ENCODE measurements at regions not wholly inside any gene's neighbourhood (a gene's known extent, or its start where the extent isn't known, plus 50 kb on each side); places are given as distances from the start of the nearest gene placed in this dataset.

DNA sequence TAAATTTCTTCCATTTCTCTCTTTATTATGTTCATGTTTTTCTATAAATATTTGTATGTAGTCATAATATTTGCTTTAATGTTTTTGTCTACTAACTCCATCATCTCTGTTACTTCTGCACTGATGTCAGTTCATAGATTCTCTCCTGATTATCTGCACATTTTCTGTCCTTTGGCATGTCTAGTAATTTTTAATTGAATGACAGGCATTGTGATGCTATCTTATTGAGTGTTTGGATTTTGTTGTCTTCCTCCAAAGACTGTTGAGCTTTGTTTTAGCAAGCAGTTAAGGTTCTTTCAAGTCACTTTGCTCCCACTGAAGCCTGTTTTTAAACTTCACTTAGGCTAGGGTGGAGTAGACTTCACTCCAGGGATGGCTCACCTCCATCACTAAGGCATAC is 276.8 kb downstream of the DLEU7 start:
- Histone ChIP-seq H3K36me3 (no peaks in the 10 kb centered on the region), H3K27me3 (no peaks in the 10 kb centered on the region), H3K4me1 (no peaks in the 10 kb centered on the region), H3K4me3 (no peak overlapping the region), H3K27ac (no peak overlapping the region), H3K9me3 (peaks cover 0 to 9% (median 8%) of the 10 kb centered on the region in 4 donors)
- TF ChIP-seq POLR2A (IDR thresholded peaks at IDR 0.05) (no peak), EP300 (IDR thresholded peaks at IDR 0.05) (no peak), POLR2AphosphoS5 (IDR thresholded peaks at IDR 0.05) (no peak)
- TF ChIP-seq, protein P1, sequence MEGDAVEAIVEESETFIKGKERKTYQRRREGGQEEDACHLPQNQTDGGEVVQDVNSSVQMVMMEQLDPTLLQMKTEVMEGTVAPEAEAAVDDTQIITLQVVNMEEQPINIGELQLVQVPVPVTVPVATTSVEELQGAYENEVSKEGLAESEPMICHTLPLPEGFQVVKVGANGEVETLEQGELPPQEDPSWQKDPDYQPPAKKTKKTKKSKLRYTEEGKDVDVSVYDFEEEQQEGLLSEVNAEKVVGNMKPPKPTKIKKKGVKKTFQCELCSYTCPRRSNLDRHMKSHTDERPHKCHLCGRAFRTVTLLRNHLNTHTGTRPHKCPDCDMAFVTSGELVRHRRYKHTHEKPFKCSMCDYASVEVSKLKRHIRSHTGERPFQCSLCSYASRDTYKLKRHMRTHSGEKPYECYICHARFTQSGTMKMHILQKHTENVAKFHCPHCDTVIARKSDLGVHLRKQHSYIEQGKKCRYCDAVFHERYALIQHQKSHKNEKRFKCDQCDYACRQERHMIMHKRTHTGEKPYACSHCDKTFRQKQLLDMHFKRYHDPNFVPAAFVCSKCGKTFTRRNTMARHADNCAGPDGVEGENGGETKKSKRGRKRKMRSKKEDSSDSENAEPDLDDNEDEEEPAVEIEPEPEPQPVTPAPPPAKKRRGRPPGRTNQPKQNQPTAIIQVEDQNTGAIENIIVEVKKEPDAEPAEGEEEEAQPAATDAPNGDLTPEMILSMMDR (IDR thresholded peaks at IDR 0.05) = no peak
- intact Hi-C loops (cut with DNase I; ENCODE audit: low total_unique reads) = no loop called here
- no peak for DNase-seq

DNA sequence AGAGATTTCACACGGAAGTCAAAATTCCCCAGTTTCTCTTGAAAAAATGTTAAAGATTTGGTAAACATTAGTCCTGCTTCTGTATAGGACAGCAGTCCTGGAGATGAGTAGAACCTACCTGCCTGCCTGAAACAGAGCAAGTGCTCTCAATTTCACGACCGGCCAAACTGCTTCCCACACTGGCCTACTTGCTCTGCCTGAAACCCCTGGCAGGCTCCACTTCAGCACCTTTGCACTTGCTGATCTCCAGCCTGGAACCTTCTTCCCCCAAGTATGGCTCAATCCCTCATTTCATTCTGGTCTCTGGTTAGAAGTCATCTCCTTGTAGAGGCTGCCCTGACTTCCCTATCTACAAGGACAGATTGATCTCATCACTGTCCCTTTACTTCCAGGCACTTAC is 271.4 kb downstream of the DLEU7 start:
- Histone ChIP-seq H3K36me3 (no peaks in the 10 kb centered on the region), H3K27ac (no peak overlapping the region), H3K27me3 (no peaks in the 10 kb centered on the region), H3K4me3 (no peak overlapping the region), H3K4me1 (peaks cover 8 to 13% (median 10%) of the 10 kb centered on the region in 4 donors), H3K9me3 (peaks cover 0 to 5% (median under 1%) of the 10 kb centered on the region in 4 donors)
- TF ChIP-seq EP300 (IDR thresholded peaks at IDR 0.05) = no peak
- TF ChIP-seq, protein P1 (IDR thresholded peaks at IDR 0.05) = no peak
- no peak for TF ChIP-seq POLR2AphosphoS5 (IDR thresholded peaks at IDR 0.05)
- TF ChIP-seq POLR2A (IDR thresholded peaks at IDR 0.05) = no peak
- WGBS, 5 donors = 79 to 87% (median 79%) methylated on average over 3 of the region's 3 CpGs
- intact Hi-C loops (cut with DNase I; ENCODE audit: low total_unique reads) = no loop called here
- DNase-seq = no peak

DNA sequence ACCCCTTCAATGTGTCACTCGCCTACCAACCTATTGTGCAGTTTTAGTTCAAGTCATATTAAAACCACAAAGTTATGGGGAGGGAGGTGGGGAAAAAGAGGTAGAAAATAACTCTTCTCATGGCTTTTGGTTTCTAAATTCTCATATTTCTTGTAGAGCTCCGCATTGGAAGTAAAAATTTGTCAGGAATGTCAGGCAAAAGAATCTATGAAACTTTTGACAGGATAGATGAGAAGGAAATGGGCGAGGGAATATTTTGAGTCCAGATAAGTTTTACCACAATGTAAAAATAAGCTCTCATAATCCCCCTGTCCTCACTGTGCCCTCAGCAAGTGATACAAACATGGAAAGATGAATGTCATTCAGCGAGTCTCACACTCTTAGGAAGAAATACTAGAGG is 270.4 kb downstream of the DLEU7 start:
- Histone ChIP-seq H3K9me3 (peaks cover 0 to 5% (median 0%) of the 10 kb centered on the region in 4 donors), H3K4me3 (no peak overlapping the region), H3K36me3 (no peaks in the 10 kb centered on the region), H3K27me3 (no peaks in the 10 kb centered on the region), H3K4me1 (peaks cover 8 to 13% (median 10%) of the 10 kb centered on the region in 4 donors), H3K27ac (no peak overlapping the region)
- WGBS, 5 donors = 83 to 86% (median 85%) methylated on average over 4 of the region's 4 CpGs
- TF ChIP-seq, protein P1 (IDR thresholded peaks at IDR 0.05) = no peak
- no peak for TF ChIP-seq POLR2A (IDR thresholded peaks at IDR 0.05)
- TF ChIP-seq EP300 (IDR thresholded peaks at IDR 0.05) = no peak
- TF ChIP-seq POLR2AphosphoS5 (IDR thresholded peaks at IDR 0.05) = no peak
- DNase-seq = no peak
- intact Hi-C loops (cut with DNase I; ENCODE audit: low total_unique reads) = no loop called here

DNA sequence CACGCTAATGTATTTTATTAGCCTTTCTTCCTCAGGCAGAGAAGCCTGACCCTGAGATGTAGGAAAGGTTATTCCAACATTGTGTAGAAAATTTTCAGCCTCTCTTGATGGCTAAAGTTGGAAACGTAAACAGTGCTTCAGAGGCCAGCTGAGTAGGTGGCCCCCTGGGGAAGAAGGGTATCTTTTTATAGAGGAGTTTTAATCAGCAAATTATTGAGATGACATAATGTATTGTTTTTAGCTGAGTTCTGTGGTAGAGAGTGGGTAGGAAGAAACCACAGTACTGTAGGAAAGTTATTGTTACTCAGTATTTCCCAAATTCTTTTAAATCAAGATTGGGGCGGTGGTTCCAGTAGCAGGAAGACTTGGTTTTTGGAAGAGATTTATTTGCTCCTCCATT is 268.8 kb downstream of the DLEU7 start:
- Histone ChIP-seq H3K9me3 (peaks cover 0 to 5% (median 0%) of the 10 kb centered on the region in 4 donors), H3K27ac (no peak overlapping the region), H3K4me3 (no peak overlapping the region), H3K4me1 (peaks cover 8 to 13% (median 10%) of the 10 kb centered on the region in 4 donors), H3K36me3 (no peaks in the 10 kb centered on the region), H3K27me3 (no peaks in the 10 kb centered on the region)
- peak in 1 of 2 donors; percentile 24 for DNase-seq
- TF ChIP-seq, protein P1 (IDR thresholded peaks at IDR 0.05) = no peak
- TF ChIP-seq POLR2A (IDR thresholded peaks at IDR 0.05) (no peak), EP300 (IDR thresholded peaks at IDR 0.05) (no peak), POLR2AphosphoS5 (IDR thresholded peaks at IDR 0.05) (no peak)
- intact Hi-C loops (cut with DNase I; ENCODE audit: low total_unique reads) = no loop called here
- 66 to 79% (median 67%) methylated on average over 3 of the region's 3 CpGs for WGBS, 5 donors
